ENCODE measurements at regions not wholly inside any gene's neighbourhood (a gene's known extent, or its start where the extent isn't known, plus 50 kb on each side); places are given as distances from the start of the nearest gene placed in this dataset.

DNA sequence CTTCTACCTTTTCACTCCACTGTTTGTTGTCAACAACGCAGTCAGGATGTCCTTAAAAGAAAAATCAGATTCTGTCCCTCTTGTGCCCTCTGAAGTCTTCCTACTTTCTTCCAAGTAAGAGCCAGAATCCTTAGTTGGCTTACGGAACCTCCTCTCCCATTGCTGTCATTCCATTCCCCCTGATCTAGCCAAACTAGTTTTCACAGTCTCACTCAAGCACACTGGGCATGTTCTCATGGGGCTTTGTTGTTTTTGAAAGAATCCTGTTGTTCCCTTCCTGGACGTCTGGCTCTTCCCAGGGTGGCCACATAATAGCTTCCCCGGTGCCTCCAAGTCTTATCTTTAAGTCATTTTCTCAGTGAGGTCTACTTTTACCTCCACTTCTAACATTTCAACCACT is 158.6 kb upstream of the ELAC2 start (continued):
- TF ChIP-seq, protein P1, sequence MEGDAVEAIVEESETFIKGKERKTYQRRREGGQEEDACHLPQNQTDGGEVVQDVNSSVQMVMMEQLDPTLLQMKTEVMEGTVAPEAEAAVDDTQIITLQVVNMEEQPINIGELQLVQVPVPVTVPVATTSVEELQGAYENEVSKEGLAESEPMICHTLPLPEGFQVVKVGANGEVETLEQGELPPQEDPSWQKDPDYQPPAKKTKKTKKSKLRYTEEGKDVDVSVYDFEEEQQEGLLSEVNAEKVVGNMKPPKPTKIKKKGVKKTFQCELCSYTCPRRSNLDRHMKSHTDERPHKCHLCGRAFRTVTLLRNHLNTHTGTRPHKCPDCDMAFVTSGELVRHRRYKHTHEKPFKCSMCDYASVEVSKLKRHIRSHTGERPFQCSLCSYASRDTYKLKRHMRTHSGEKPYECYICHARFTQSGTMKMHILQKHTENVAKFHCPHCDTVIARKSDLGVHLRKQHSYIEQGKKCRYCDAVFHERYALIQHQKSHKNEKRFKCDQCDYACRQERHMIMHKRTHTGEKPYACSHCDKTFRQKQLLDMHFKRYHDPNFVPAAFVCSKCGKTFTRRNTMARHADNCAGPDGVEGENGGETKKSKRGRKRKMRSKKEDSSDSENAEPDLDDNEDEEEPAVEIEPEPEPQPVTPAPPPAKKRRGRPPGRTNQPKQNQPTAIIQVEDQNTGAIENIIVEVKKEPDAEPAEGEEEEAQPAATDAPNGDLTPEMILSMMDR (conservative IDR thresholded peaks at IDR 0.05; ENCODE audit: low read depth in 2 of 2) = no peak
- TF ChIP-seq NANOG (IDR thresholded peaks at IDR 0.05; ENCODE audit: borderline replicate concordance) (no peak), EZH2phosphoT487 (IDR thresholded peaks at IDR 0.05; ENCODE audit: unreplicated experiment) (no peak), EZH2 (IDR thresholded peaks at IDR 0.05; ENCODE audit: low read depth, unreplicated experiment) (no peak)

DNA sequence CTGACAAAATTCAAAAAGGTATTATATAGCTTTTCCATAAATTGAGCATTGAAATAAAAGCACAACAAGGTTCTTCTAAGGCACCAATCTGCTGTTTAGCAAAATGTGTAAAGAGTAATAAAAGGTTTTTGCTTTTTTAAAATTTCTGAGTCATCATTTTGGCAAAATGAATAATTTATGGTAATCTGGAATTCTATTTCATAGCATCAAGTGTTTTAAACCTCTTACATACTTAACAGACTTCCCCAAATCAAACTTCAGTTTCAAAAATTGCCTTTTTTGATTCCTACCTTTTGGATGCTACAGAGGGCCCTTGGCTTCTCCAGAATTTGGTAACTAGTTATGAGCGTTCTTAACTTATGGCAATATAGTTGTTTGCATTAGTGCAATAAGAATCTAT is 154.0 kb upstream of the ELAC2 start:
- Histone ChIP-seq H3K9me2 (ENCODE audit: insufficient read depth) (no peaks in the 10 kb centered on the region; the same call in 1 of the 2 replicates), H3K4me1 (ENCODE audit: insufficient read depth) (no peaks in the 10 kb centered on the region), H3K4me2 (no peak overlapping the region), H3K27ac (ENCODE audit: low read depth) (no peak overlapping the region), H3K79me2 (replicated peaks; ENCODE audit: insufficient read depth) (no peaks in the 10 kb centered on the region), H3K27me3 (ENCODE audit: insufficient read depth) (no peaks in the 10 kb centered on the region), H3K4me3 (no peak overlapping the region), H3F3A (replicated peaks; ENCODE audit: low read depth) (no peaks in the 10 kb centered on the region), H4K20me1 (replicated peaks; ENCODE audit: insufficient read depth) (no peaks in the 10 kb centered on the region), H3K36me3 (ENCODE audit: insufficient read depth) (no peaks in the 10 kb centered on the region; the same call in 1 of the 2 replicates), H2AFZ (no peak overlapping the region)
- peaks cover 70% of the 10 kb centered on the region for H3K9me3 Mint-ChIP-seq
- H3K4me3 Mint-ChIP-seq = no peak overlapping the region
- no peak overlapping the region for H3K27ac Mint-ChIP-seq
- peaks cover 42% of the 10 kb centered on the region for H3K36me3 Mint-ChIP-seq (ENCODE audit: low read depth)
- no peak for DNase-seq (ENCODE audit: low spot score)
- ATAC-seq = no peak
- TF ChIP-seq POLR2AphosphoS5 (IDR thresholded peaks at IDR 0.05; ENCODE audit: low read depth) = no peak
- no peaks in the 10 kb centered on the region for H3K27me3 Mint-ChIP-seq (ENCODE audit: insufficient read depth, low read depth, poor library complexity)
- H3K4me1 Mint-ChIP-seq = no peaks in the 10 kb centered on the region

DNA sequence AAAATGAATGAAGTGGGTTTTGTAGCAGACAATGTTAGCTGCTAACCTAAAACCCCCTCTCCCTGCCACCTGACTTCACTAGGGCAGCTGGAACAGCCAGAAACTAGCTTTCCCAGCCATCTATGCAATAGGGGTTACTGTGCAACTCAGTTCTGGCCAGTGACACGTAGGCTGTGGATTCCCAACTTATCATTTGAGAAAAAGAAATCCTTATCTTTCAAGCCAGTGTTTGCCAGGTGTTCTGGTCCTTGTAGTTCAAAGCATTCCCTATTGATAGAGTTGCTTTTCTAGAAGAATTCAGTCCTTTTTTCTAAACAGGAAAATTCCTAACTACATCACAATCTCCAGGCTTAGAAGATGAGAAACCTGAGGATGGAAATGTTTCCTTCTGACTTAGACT is 144.5 kb upstream of the ELAC2 start:
- no peak for ATAC-seq
- H3K9me3 Mint-ChIP-seq = peaks cover 11% of the 10 kb centered on the region; the same call in 1 of the 3 replicates
- H3K36me3 ChIP-seq (ENCODE audit: insufficient read depth) = no peaks in the 10 kb centered on the region
- no peaks in the 10 kb centered on the region for H3K27me3 ChIP-seq (ENCODE audit: insufficient read depth)
- H3K4me1 Mint-ChIP-seq = no peaks in the 10 kb centered on the region
- H3K27ac ChIP-seq (ENCODE audit: low read depth) = no peak overlapping the region
- H3F3A ChIP-seq (replicated peaks; ENCODE audit: low read depth) = no peaks in the 10 kb centered on the region
- no peak overlapping the region for H3K4me2 ChIP-seq
- H4K20me1 ChIP-seq (replicated peaks; ENCODE audit: insufficient read depth) = no peaks in the 10 kb centered on the region
- no peaks in the 10 kb centered on the region for H3K79me2 ChIP-seq (replicated peaks; ENCODE audit: insufficient read depth)
- peaks cover 17% of the 10 kb centered on the region for H3K9me2 ChIP-seq (ENCODE audit: insufficient read depth)
- H3K36me3 Mint-ChIP-seq (ENCODE audit: low read depth) = no peaks in the 10 kb centered on the region; the same call in 2 of the 3 replicates
- H3K4me3 ChIP-seq = no peak overlapping the region
- no peaks in the 10 kb centered on the region for H3K27me3 Mint-ChIP-seq (ENCODE audit: insufficient read depth, low read depth, poor library complexity)
- DNase-seq (ENCODE audit: low spot score) = no peak
- H3K4me1 ChIP-seq (ENCODE audit: insufficient read depth) = no peaks in the 10 kb centered on the region
- H3K4me3 Mint-ChIP-seq = no peak overlapping the region
- no peak overlapping the region for H2AFZ ChIP-seq
- H3K27ac Mint-ChIP-seq = no peak overlapping the region
- no peak for TF ChIP-seq NANOG (IDR thresholded peaks at IDR 0.05; ENCODE audit: borderline replicate concordance)
- TF ChIP-seq, protein P2, sequence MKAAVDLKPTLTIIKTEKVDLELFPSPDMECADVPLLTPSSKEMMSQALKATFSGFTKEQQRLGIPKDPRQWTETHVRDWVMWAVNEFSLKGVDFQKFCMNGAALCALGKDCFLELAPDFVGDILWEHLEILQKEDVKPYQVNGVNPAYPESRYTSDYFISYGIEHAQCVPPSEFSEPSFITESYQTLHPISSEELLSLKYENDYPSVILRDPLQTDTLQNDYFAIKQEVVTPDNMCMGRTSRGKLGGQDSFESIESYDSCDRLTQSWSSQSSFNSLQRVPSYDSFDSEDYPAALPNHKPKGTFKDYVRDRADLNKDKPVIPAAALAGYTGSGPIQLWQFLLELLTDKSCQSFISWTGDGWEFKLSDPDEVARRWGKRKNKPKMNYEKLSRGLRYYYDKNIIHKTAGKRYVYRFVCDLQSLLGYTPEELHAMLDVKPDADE (IDR thresholded peaks at IDR 0.05) = no peak
- TF ChIP-seq, protein P3, sequence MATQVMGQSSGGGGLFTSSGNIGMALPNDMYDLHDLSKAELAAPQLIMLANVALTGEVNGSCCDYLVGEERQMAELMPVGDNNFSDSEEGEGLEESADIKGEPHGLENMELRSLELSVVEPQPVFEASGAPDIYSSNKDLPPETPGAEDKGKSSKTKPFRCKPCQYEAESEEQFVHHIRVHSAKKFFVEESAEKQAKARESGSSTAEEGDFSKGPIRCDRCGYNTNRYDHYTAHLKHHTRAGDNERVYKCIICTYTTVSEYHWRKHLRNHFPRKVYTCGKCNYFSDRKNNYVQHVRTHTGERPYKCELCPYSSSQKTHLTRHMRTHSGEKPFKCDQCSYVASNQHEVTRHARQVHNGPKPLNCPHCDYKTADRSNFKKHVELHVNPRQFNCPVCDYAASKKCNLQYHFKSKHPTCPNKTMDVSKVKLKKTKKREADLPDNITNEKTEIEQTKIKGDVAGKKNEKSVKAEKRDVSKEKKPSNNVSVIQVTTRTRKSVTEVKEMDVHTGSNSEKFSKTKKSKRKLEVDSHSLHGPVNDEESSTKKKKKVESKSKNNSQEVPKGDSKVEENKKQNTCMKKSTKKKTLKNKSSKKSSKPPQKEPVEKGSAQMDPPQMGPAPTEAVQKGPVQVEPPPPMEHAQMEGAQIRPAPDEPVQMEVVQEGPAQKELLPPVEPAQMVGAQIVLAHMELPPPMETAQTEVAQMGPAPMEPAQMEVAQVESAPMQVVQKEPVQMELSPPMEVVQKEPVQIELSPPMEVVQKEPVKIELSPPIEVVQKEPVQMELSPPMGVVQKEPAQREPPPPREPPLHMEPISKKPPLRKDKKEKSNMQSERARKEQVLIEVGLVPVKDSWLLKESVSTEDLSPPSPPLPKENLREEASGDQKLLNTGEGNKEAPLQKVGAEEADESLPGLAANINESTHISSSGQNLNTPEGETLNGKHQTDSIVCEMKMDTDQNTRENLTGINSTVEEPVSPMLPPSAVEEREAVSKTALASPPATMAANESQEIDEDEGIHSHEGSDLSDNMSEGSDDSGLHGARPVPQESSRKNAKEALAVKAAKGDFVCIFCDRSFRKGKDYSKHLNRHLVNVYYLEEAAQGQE (IDR thresholded peaks at IDR 0.05; ENCODE audit: unreplicated experiment) = no peak
- TF ChIP-seq EZH2phosphoT487 (IDR thresholded peaks at IDR 0.05; ENCODE audit: unreplicated experiment) = no peak
- TF ChIP-seq POLR2AphosphoS5 (IDR thresholded peaks at IDR 0.05; ENCODE audit: low read depth) = no peak
